Activated CD8-positive, alpha-beta T cell treated with anti-CD3 and anti-CD28 coated beads, Interleukin-2, amount 10 ng/mL, durations not matched to agents 7 days and 5 days (primary cell): ENCODE measurements at regions not wholly inside any gene's neighbourhood (a gene's known extent, or its start where the extent isn't known, plus 50 kb on each side); places are given as distances from the start of the nearest gene placed in this dataset.

Experiments used
- ATAC-seq: fragments of 150-1000 bp; cut with Tn5 transposase; one replicate; pipeline ENCODE4 v1.10.0; 2021; ENCODE audit warnings: moderate library complexity
- CTCF ChIA-PET: fragments of 350-600 bp; sonication (Branson Sonifier 250); formaldehyde crosslinking; loops from one replicate; lab custom pipeline; 2021; ENCODE audit warnings: antibody characterized with exemption; lab: Charles Lee
- POLR2A ChIA-PET: fragments of 350-600 bp; sonication (Branson Sonifier 250); formaldehyde crosslinking; loops from one replicate; lab custom pipeline; 2021; ENCODE audit warnings: antibody characterized with exemption; lab: Charles Lee
- DNase-seq: peaks from one replicate; pipeline ENCODE4 v3.0.0-alpha.2; 2020
- H3K27ac Mint-ChIP-seq: one replicate; pipeline ENCODE4 v1.8.0; 2021; ENCODE audit warnings: mild to moderate bottlenecking, mixed read lengths
- H3K27me3 Mint-ChIP-seq: one replicate; pipeline ENCODE4 v1.8.0; 2021; ENCODE audit warnings: low read depth, mixed read lengths
- H3K36me3 Mint-ChIP-seq: one replicate; pipeline ENCODE4 v1.8.0; 2021; ENCODE audit warnings: low read depth, mixed read lengths
- H3K4me1 Mint-ChIP-seq: one replicate; pipeline ENCODE4 v1.8.0; 2021; ENCODE audit warnings: low read depth, mixed read lengths
- H3K4me3 Mint-ChIP-seq: one replicate; pipeline ENCODE4 v1.8.0; 2021; ENCODE audit warnings: mild to moderate bottlenecking, mixed read lengths
- H3K9me3 Mint-ChIP-seq: one replicate; pipeline ENCODE4 v1.8.0; 2022; ENCODE audit warnings: mixed read lengths; ENCODE audit not compliant: insufficient read depth

DNA sequence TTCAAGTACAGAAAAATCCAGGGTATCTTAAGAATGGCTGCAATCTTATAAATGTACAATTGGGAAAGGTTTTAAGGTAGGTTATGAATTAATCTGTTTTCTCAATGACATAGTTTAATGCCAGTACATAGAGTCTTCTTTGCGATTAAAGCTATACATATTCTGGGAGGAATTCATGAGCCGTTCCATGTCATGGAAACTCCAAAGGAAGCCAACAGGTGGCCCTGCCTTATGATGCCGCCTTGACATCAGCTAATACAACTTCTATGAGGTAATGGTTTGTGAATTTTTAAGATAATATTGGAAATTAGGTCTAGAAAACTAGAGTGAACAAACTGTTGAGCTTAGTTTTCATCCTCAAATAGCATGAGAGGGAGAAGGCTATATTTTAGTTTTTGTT lies 713.4 kb downstream of the EFNA5 start:
- H3K9me3 Mint-ChIP-seq: peaks cover 4% of the 10 kb centered on the region
- no peaks in the 10 kb centered on the region for H3K27me3 Mint-ChIP-seq
- no peaks in the 10 kb centered on the region for H3K36me3 Mint-ChIP-seq
- no peak overlapping the region for H3K27ac Mint-ChIP-seq
- POLR2A ChIA-PET: no interaction called here
- H3K4me1 Mint-ChIP-seq: no peaks in the 10 kb centered on the region
- ATAC-seq (no peak), DNase-seq (no peak)
- no peak overlapping the region for H3K4me3 Mint-ChIP-seq
- CTCF ChIA-PET: no interaction called here

DNA sequence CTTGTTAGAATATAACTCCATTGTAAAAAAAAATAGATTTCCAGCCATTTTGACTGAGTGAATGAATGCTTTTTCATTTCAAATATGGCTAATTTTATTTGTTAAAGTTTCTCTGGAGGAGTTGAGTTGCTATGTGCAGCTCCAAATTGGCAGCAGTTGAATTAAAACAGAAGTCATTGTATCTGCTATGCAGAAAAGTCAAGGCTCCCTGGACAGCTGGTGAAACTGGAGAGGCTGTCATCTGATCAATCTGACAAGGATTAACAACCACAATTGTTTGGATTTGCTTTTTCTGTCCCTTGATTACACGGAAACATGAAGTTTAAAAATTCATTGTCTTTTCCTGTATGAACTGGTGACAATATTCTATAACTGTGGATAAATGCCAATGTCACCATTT lies 713.9 kb downstream of the EFNA5 start:
- no peaks in the 10 kb centered on the region for H3K4me1 Mint-ChIP-seq
- H3K36me3 Mint-ChIP-seq: no peaks in the 10 kb centered on the region
- CTCF ChIA-PET: no interaction called here

DNA sequence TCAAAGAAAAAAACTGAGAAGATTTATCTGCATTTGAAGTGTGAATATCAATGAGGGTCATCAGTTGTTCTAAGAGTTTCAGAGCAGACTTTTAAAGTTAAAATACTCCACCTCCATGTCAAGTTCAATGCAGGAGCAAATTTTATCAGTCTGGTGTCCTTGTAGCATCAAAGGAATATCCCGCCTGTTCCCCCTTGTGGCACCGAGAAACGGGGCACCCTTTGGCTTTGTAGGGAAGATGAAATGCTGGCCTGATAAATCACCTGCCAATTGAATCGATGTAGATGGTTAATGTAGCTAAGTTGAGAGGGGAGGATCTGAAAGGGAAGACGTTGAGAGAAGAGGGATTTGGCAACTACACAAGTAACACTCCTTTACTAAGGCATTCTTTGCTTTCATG lies 714.5 kb downstream of the EFNA5 start:
- ChIA-PET CTCF (no interaction called here), POLR2A (no interaction called here)
- no peak for DNase-seq
- Mint-ChIP-seq H3K9me3 (peaks cover 4% of the 10 kb centered on the region), H3K4me3 (no peak overlapping the region), H3K4me1 (no peaks in the 10 kb centered on the region), H3K27me3 (no peaks in the 10 kb centered on the region), H3K27ac (no peak overlapping the region), H3K36me3 (no peaks in the 10 kb centered on the region)
- ATAC-seq: no peak

More for the DNA sequence above, 713.9 kb downstream of the EFNA5 start:
- POLR2A ChIA-PET: no interaction called here
- DNase-seq (no peak), ATAC-seq (no peak)
- Mint-ChIP-seq H3K4me3 (no peak overlapping the region), H3K27me3 (no peaks in the 10 kb centered on the region), H3K9me3 (peaks cover 4% of the 10 kb centered on the region), H3K27ac (no peak overlapping the region)

DNA sequence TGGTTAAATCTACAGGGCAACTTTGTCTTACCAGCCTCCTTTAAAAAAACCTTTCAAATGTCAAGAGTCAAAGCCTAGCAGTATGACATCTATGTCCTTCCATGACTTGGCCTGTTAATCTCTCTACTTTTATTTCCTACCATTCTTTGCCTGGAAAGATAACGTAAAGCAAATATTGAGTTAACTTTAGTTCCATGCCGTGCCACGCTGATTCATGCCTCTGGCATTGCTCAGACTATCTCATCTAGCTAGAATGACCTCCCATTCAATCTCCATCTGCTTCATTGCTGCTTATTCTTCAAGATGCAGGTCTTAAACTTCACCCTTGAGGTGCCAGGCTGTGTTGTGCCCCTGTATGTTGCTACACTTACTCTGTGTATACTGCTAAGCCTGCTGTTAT lies 729.8 kb downstream of the EFNA5 start:
- H3K9me3 Mint-ChIP-seq: peaks cover 13% of the 10 kb centered on the region
- no peaks in the 10 kb centered on the region for H3K36me3 Mint-ChIP-seq
- no peak overlapping the region for H3K27ac Mint-ChIP-seq

DNA sequence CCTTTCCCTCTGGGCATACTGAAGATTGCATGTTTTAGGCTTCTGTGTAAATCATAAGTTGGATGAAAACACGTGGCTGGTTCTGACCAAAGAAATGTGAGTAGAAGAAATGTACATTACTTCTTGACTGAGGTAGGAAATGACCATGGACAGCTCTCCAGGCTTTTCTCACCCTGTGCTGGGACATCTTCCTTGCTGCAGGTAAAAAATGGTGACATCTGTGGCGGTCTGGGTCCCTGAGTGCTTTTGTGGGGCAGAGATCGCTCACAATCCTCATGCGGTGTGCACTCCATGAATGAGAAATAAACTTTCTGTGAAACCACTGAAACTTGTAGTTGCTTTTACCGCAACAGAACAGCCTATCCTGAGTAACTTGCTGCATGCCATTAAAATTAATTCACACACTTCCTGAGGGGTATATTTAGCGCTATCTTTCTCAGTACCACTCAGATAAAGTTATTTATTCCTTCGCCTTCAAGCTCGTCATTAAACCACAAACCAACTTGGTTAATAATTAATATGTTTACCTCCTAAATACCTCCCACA lies 730.4 kb downstream of the EFNA5 start:
- ChIA-PET CTCF (no interaction called here), POLR2A (no interaction called here)
- H3K36me3 Mint-ChIP-seq: no peaks in the 10 kb centered on the region
- H3K27me3 Mint-ChIP-seq: no peaks in the 10 kb centered on the region
- H3K4me3 Mint-ChIP-seq: no peak overlapping the region
- no peaks in the 10 kb centered on the region for H3K4me1 Mint-ChIP-seq
- H3K27ac Mint-ChIP-seq: no peak overlapping the region
- peaks cover 13% of the 10 kb centered on the region for H3K9me3 Mint-ChIP-seq
- no peak for DNase-seq
- no peak for ATAC-seq

More for the DNA sequence above, 729.8 kb downstream of the EFNA5 start:
- DNase-seq (no peak), ATAC-seq (no peak)
- CTCF ChIA-PET: no interaction called here
- no peak overlapping the region for H3K4me3 Mint-ChIP-seq
- H3K27me3 Mint-ChIP-seq: no peaks in the 10 kb centered on the region
- no peaks in the 10 kb centered on the region for H3K4me1 Mint-ChIP-seq
- POLR2A ChIA-PET: no interaction called here

DNA sequence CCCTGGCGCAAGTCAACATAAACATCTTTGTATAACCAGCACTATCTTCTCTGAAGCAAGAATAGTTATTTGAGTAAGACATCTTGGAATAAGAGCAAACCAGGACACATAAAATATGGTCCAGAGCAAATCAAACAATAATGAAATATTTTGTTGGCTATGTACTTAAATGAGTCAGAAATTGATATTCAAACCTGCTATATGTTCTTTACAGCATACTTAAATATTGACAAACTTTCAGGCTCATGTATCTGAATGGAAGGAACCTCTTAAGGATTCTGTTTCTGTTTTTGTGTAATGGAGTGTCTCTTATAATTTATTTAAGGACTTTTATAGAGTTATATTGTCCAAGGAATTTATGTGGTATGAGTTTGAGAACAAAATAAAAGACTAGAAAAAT lies 747.3 kb downstream of the EFNA5 start:
- H3K36me3 Mint-ChIP-seq: no peaks in the 10 kb centered on the region
- POLR2A ChIA-PET: no interaction called here
- H3K27me3 Mint-ChIP-seq: no peaks in the 10 kb centered on the region
- CTCF ChIA-PET: no interaction called here
- no peak for ATAC-seq
- H3K9me3 Mint-ChIP-seq: no peaks in the 10 kb centered on the region
- DNase-seq: no peak
- H3K27ac Mint-ChIP-seq: no peak overlapping the region
- H3K4me3 Mint-ChIP-seq: no peak overlapping the region
- no peaks in the 10 kb centered on the region for H3K4me1 Mint-ChIP-seq

DNA sequence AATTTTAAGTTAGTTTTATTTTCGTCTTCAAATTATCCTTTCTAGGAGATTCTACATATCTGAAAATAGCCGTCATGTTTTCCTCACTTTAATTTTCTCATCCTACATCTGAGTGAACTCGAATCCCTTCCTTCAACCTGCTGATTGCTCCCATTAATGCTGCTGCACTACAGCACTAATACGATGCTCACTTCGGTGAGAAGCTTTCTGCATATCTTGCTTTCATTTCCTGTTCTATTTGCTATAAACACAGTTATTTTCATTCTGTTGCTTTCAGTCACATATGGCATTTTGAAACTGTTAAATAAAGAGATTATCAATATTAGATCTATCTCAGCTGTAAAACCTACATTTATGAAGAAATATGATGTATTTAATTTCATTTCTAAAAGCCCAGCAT lies 749.2 kb downstream of the EFNA5 start:
- no peaks in the 10 kb centered on the region for H3K4me1 Mint-ChIP-seq

DNA sequence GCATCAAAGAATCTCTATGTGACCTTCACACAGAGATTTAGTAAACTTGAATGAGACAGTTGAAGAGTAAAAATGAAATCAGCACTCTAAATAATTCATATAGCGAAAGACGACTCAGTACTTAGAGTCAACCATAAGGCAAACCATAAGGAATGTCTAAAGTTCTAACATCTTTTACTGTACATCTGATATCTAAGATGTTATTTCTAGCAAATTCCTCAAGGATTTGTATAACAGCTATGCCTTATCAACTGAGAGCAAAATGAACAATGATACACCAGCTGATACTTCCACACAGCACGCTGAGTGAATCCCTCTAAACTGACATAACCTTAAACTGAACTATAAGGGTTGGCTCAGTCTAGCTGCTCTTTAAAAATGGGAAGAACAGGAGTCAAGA lies 760.3 kb downstream of the EFNA5 start:
- ATAC-seq (no peak), DNase-seq (no peak)
- H3K27ac Mint-ChIP-seq: no peak overlapping the region
- H3K27me3 Mint-ChIP-seq: no peaks in the 10 kb centered on the region
- H3K36me3 Mint-ChIP-seq: no peaks in the 10 kb centered on the region
- H3K4me1 Mint-ChIP-seq: no peaks in the 10 kb centered on the region
- ChIA-PET CTCF (no interaction called here), POLR2A (no interaction called here)
- no peaks in the 10 kb centered on the region for H3K9me3 Mint-ChIP-seq
- H3K4me3 Mint-ChIP-seq: no peak overlapping the region

More for the DNA sequence above, 749.2 kb downstream of the EFNA5 start:
- DNase-seq: no peak
- H3K36me3 Mint-ChIP-seq: no peaks in the 10 kb centered on the region
- POLR2A ChIA-PET: no interaction called here
- H3K9me3 Mint-ChIP-seq: no peaks in the 10 kb centered on the region
- no peaks in the 10 kb centered on the region for H3K27me3 Mint-ChIP-seq
- no peak overlapping the region for H3K27ac Mint-ChIP-seq
- CTCF ChIA-PET: no interaction called here
- H3K4me3 Mint-ChIP-seq: no peak overlapping the region
- no peak for ATAC-seq

DNA sequence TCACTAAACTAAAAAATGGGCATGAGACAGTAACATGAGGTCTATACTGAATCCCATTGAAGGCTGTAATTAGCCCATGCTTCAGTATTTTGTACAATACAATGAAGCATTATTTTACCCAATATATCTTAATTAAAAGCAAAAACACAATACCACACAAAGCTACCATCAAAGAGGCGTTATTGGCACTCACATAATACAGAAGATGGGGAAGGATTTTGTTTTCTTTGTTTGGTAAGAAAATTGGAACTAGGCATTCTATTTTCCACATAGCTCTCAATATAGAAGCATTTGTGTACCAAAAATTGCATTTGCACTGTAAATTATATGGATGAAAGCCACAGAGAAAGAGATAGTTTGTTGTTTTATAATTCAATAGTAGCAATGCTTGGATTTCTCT lies 761.0 kb downstream of the EFNA5 start:
- Mint-ChIP-seq H3K27me3 (no peaks in the 10 kb centered on the region), H3K36me3 (no peaks in the 10 kb centered on the region), H3K9me3 (no peaks in the 10 kb centered on the region), H3K4me1 (no peaks in the 10 kb centered on the region), H3K4me3 (no peak overlapping the region), H3K27ac (no peak overlapping the region)
- CTCF ChIA-PET: no interaction called here
- ATAC-seq: no peak
- POLR2A ChIA-PET: no interaction called here
- DNase-seq: no peak

DNA sequence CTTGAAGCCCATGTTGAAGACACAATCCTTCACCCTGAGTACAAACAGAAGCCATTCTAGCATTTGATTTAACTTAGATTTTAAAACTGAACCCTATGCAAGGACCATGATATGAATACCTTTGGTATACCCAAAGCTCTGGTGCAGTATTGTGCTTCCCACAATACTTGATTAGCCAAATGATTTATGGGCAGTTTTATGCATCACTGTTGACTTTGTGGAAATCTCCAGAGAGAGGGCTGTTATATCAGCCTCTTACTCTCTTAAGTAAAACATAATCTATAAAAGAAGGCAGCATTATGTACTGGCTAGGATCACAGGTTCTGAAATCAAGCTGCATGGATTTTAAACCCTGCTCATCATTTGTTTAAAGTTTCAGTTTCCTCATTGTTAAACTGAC lies 762.8 kb downstream of the EFNA5 start:
- ChIA-PET CTCF (no interaction called here), POLR2A (no interaction called here)
- H3K4me3 Mint-ChIP-seq: no peak overlapping the region
- no peak for ATAC-seq
- no peaks in the 10 kb centered on the region for H3K4me1 Mint-ChIP-seq
- no peaks in the 10 kb centered on the region for H3K27me3 Mint-ChIP-seq
- no peaks in the 10 kb centered on the region for H3K36me3 Mint-ChIP-seq
- H3K9me3 Mint-ChIP-seq: no peaks in the 10 kb centered on the region
- DNase-seq: no peak
- no peak overlapping the region for H3K27ac Mint-ChIP-seq

DNA sequence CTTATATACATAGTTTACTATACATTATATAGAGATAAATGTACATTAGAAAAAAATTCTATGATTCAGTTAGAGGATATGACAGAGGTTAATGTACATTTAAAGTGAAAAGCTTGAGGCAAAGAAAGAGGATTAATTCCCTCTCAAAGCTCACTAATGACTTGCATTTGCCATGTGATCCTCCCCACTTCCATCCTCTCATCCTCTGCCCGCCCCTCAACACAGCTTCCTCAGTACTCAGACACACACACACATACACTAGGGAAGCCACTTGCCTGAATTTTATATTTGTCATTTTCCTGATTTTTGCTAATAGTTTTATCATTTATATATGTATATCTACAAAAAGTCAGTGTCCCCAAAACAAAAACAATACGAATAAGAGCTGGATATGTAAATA lies 764.5 kb downstream of the EFNA5 start:
- no peak for DNase-seq
- ATAC-seq: no peak
- CTCF ChIA-PET: no interaction called here
- Mint-ChIP-seq H3K4me3 (no peak overlapping the region), H3K27me3 (no peaks in the 10 kb centered on the region), H3K36me3 (no peaks in the 10 kb centered on the region), H3K27ac (no peak overlapping the region), H3K9me3 (no peaks in the 10 kb centered on the region), H3K4me1 (no peaks in the 10 kb centered on the region)
- POLR2A ChIA-PET: no interaction called here

DNA sequence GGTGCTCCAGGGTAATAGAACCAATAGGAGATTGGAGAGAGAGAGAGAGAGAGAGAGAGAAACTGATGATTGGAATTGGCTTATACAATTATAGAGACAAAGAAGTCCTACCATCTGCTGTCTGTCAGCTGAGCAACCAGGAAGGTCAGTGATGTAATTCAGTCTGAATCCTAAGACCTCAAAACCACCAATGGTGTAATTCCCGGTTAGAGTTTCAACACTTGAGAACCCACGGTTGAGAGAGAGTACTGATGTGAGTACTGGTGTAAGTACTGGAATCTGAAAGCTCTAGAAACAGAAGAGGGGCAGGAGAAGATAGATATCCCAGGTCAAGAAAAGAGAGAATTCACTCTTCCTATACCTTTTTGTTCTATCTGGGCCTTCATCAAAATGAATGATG lies 775.8 kb downstream of the EFNA5 start:
- ChIA-PET POLR2A (no interaction called here), CTCF (no interaction called here)
- Mint-ChIP-seq H3K4me3 (no peak overlapping the region), H3K27me3 (no peaks in the 10 kb centered on the region), H3K4me1 (no peaks in the 10 kb centered on the region), H3K9me3 (no peaks in the 10 kb centered on the region), H3K27ac (no peak overlapping the region), H3K36me3 (no peaks in the 10 kb centered on the region)
- DNase-seq: no peak
- no peak for ATAC-seq

DNA sequence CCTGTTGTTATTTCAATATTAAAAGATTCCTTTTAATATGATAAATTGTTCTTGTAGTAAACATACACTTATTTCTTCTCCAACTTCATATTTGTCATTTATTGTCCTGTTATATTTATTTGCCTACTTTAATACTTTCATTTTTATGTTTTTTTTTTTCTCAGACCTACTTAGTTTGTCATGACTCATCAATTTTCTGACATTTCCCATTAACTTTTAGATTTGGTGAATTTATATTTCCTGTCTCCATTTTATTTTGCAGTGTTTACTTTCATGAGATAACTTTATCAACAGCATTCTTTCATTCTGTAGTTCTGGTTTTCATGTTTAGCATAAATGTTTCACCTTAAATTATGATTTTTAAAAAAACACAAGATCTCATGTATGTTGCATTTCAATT lies 788.7 kb downstream of the EFNA5 start:
- ATAC-seq (no peak), DNase-seq (no peak)
- no peaks in the 10 kb centered on the region for H3K27me3 Mint-ChIP-seq
- no peak overlapping the region for H3K27ac Mint-ChIP-seq
- H3K9me3 Mint-ChIP-seq: no peaks in the 10 kb centered on the region
- H3K36me3 Mint-ChIP-seq: no peaks in the 10 kb centered on the region
- ChIA-PET POLR2A (no interaction called here), CTCF (no interaction called here)
- no peak overlapping the region for H3K4me3 Mint-ChIP-seq
- no peaks in the 10 kb centered on the region for H3K4me1 Mint-ChIP-seq
